ENCODE measurements at regions not wholly inside any gene's neighbourhood (a gene's known extent, or its start where the extent isn't known, plus 50 kb on each side); places are given as distances from the start of the nearest gene placed in this dataset.

- H3K4me3 ChIP-seq (ENCODE audit: low read depth, low read length): no peak overlapping the region
- H3K36me3 ChIP-seq (ENCODE audit: control insufficient read depth, insufficient read depth, low read length): no peaks in the 10 kb centered on the region
- TF ChIP-seq, protein P1, sequence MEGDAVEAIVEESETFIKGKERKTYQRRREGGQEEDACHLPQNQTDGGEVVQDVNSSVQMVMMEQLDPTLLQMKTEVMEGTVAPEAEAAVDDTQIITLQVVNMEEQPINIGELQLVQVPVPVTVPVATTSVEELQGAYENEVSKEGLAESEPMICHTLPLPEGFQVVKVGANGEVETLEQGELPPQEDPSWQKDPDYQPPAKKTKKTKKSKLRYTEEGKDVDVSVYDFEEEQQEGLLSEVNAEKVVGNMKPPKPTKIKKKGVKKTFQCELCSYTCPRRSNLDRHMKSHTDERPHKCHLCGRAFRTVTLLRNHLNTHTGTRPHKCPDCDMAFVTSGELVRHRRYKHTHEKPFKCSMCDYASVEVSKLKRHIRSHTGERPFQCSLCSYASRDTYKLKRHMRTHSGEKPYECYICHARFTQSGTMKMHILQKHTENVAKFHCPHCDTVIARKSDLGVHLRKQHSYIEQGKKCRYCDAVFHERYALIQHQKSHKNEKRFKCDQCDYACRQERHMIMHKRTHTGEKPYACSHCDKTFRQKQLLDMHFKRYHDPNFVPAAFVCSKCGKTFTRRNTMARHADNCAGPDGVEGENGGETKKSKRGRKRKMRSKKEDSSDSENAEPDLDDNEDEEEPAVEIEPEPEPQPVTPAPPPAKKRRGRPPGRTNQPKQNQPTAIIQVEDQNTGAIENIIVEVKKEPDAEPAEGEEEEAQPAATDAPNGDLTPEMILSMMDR (IDR thresholded peaks at IDR 0.05; ENCODE audit: insufficient read depth, low read length, poor library complexity, severe bottlenecking): no peak
- H3K27me3 ChIP-seq (ENCODE audit: control insufficient read depth, insufficient read depth, low read length): no peaks in the 10 kb centered on the region
- no peak for DNase-seq (ENCODE audit: low read depth)
These were observed 239.4 kb upstream of the CAMK1G start for GRCh38 chr1:209344156-209344555.

GRCh38 chr1:209349363-209350308 lies 233.9 kb upstream of the CAMK1G start:
- no peaks in the 10 kb centered on the region for H3K27me3 ChIP-seq (ENCODE audit: control insufficient read depth, insufficient read depth, low read length)
- no peaks in the 10 kb centered on the region for H3K36me3 ChIP-seq (ENCODE audit: control insufficient read depth, insufficient read depth, low read length)
- H3K4me3 ChIP-seq (ENCODE audit: low read depth, low read length): no peak overlapping the region
- TF ChIP-seq, protein P1 (IDR thresholded peaks at IDR 0.05; ENCODE audit: insufficient read depth, low read length, poor library complexity, severe bottlenecking): no peak
- peak; percentile 59 for DNase-seq (ENCODE audit: low read depth)

DNA sequence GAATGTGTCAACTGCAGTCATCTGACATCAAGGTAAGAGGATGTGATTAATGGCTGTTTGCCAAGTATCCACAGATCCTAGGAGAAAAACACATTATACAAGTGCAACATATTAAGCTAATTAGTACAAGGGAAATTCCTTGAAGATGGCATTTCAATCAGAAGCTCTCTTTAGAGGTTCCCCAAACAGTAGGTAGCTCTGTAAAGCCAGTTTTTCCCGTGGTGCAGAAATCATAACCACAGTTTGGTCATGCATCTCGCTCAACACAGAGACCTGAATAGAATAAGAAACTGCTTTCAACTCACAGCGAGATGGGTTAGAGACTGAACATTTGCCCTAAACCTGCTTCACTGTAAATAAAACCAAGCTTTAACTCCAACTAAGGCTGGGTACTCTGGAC lies 230.5 kb upstream of the CAMK1G start:
- Histone ChIP-seq H3K4me3 (ENCODE audit: low read depth, low read length) (no peak overlapping the region), H3K27me3 (ENCODE audit: control insufficient read depth, insufficient read depth, low read length) (no peaks in the 10 kb centered on the region), H3K36me3 (ENCODE audit: control insufficient read depth, insufficient read depth, low read length) (no peaks in the 10 kb centered on the region)
- TF ChIP-seq, protein P1 (IDR thresholded peaks at IDR 0.05; ENCODE audit: insufficient read depth, low read length, poor library complexity, severe bottlenecking): no peak
- DNase-seq (ENCODE audit: low read depth): no peak

DNA sequence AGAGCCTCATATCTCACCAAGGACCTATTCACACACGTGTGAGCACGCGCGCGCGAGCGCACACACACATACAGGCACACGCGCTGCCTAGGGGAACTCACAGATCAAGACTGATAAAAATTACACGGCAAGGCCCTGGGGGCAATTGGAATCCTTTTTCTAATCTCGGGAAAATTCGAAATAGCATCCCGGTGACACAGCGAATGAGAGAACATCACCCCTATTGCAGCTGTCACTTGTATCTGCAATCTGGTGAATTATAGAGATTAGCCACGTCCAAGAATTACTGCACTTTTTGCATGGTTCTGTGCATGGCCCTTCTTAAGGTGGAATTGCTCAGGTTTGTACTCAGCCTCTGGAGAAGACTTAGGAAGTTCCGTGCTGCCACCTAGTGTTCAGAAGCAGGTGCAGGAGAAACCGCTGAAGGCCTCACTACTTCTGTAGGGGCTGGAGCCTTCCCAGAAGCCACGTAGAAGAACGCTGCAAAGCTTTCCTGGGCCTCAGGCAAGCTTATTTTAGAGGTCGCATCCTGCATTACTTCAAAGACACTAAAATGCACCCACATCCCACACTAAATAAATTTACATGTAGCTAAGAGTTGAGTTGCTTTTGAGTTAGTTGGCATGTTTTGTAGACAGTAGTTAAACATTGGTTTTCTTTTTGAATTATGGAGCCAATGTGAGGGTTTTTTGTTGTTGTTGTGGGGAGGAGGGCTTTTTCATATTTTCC lies 229.2 kb upstream of the CAMK1G start:
- DNase-seq (ENCODE audit: low read depth): peak; percentile 82
- H3K36me3 ChIP-seq (ENCODE audit: control insufficient read depth, insufficient read depth, low read length): no peaks in the 10 kb centered on the region
- TF ChIP-seq, protein P1 (IDR thresholded peaks at IDR 0.05; ENCODE audit: insufficient read depth, low read length, poor library complexity, severe bottlenecking): peak; percentile 93
- H3K27me3 ChIP-seq (ENCODE audit: control insufficient read depth, insufficient read depth, low read length): no peaks in the 10 kb centered on the region
- no peak overlapping the region for H3K4me3 ChIP-seq (ENCODE audit: low read depth, low read length)

- Histone ChIP-seq H3K27me3 (ENCODE audit: control insufficient read depth, insufficient read depth, low read length) (no peaks in the 10 kb centered on the region), H3K4me3 (ENCODE audit: low read depth, low read length) (no peak overlapping the region), H3K36me3 (ENCODE audit: control insufficient read depth, insufficient read depth, low read length) (no peaks in the 10 kb centered on the region)
- TF ChIP-seq, protein P1 (IDR thresholded peaks at IDR 0.05; ENCODE audit: insufficient read depth, low read length, poor library complexity, severe bottlenecking): no peak
- no peak for DNase-seq (ENCODE audit: low read depth)
These were observed 228.7 kb upstream of the CAMK1G start for GRCh38 chr1:209354840-209355165.
